PC-9 (cell line): ENCODE measurements at regions not wholly inside any gene's neighbourhood (a gene's known extent, or its start where the extent isn't known, plus 50 kb on each side); places are given as distances from the start of the nearest gene placed in this dataset.

Source experiments
- BruUV-seq: library from RNA; stranded (reverse); fragments of 400-500 nt; replicated peaks from 2 replicates; lab custom pipeline; 2021; lab: Mats Ljungman, UMichigan
- CTCF ChIA-PET: fragments of 300-600 bp; sonication (Branson Sonifier 250); formaldehyde crosslinking; loops from one replicate; lab custom pipeline; 2022; ENCODE audit warnings: antibody characterized with exemption; lab: Charles Lee
- POLR2A ChIA-PET: fragments of 300-600 bp; sonication (Branson Sonifier 250); formaldehyde crosslinking; loops from one replicate; lab custom pipeline; 2022; ENCODE audit warnings: antibody characterized with exemption; ENCODE audit not compliant: unreplicated experiment; lab: Charles Lee
- DNase-seq, 2 experiments: peaks; one replicate each; pipeline versions ENCODE4 v3.0.0 to v3.0.0-alpha.2; 2015 to 2022; ENCODE audit warnings: mixed read lengths in 1 of 2
- H2AFZ ChIP-seq: fragments of 200-600 bp; sonication (generic); 2 replicates; pipeline ENCODE4 v1.8.1; 2017; ENCODE audit warnings: antibody characterized with exemption
- H3F3A ChIP-seq: fragments of 200-600 bp; sonication (generic); 2 replicates; pipeline ENCODE4 v1.8.1; 2017; ENCODE audit warnings: antibody characterized with exemption, mild to moderate bottlenecking, low read depth; ENCODE audit not compliant: insufficient read depth
- H3K27ac ChIP-seq: fragments of 200-600 bp; sonication (generic); 2 replicates; pipeline ENCODE4 v1.6.1; 2016; ENCODE audit warnings: mixed run types
- H3K27me3 ChIP-seq: fragments of 200-600 bp; sonication (generic); 2 replicates; pipeline ENCODE4 v1.6.1; 2016; ENCODE audit warnings: low read depth, mixed run types; ENCODE audit not compliant: insufficient read depth
- H3K36me3 ChIP-seq: fragments of 200-600 bp; sonication (generic); 2 replicates; pipeline ENCODE4 v1.6.1; 2016; ENCODE audit warnings: low read depth, mixed run types
- H3K4me1 ChIP-seq: fragments of 200-600 bp; sonication (generic); replicated peaks from 2 replicates; pipeline ENCODE4 v1.6.1; 2016; ENCODE audit warnings: mixed run types; ENCODE audit not compliant: insufficient read depth
- H3K4me2 ChIP-seq: fragments of 200-600 bp; sonication (generic); 2 replicates; pipeline ENCODE4 v1.6.1; 2017; ENCODE audit warnings: mixed run types
- H3K4me3 ChIP-seq: fragments of 200-600 bp; sonication (generic); 2 replicates; pipeline ENCODE4 v1.6.1; 2016; ENCODE audit warnings: mixed run types
- H3K79me2 ChIP-seq: fragments of 200-600 bp; sonication (generic); 2 replicates; pipeline ENCODE4 v1.6.1; 2017; ENCODE audit warnings: low read depth, mixed run types
- H3K9me2 ChIP-seq: fragments of 200-600 bp; sonication (generic); 2 replicates; pipeline ENCODE4 v1.8.1; 2017; ENCODE audit warnings: mild to moderate bottlenecking; ENCODE audit not compliant: insufficient read depth
- H3K9me3 ChIP-seq: fragments of 200-600 bp; sonication (generic); 2 replicates; pipeline ENCODE4 v1.8.1; 2016; ENCODE audit warnings: low read depth; ENCODE audit not compliant: insufficient read depth
- H4K20me1 ChIP-seq: fragments of 200-600 bp; sonication (generic); 2 replicates; pipeline ENCODE4 v1.8.1; 2017; ENCODE audit not compliant: insufficient read depth
- EZH2 ChIP-seq: fragments of 200-600 bp; sonication (generic); IDR thresholded peaks from 2 replicates; pipeline ENCODE4 v1.8.0; 2017; ENCODE audit warnings: antibody characterized with exemption, low read depth
- intact Hi-C: fragments of 100-400 bp; cut with micrococcal nuclease; formaldehyde crosslinking; loops from one replicate; pipeline ENCODE4 v1.10.0; 2022; ENCODE audit not compliant: unreplicated experiment
- TF ChIP-seq, protein P1 (sequence below): fragments of 200-600 bp; sonication (generic); conservative IDR thresholded peaks from 2 replicates; pipeline ENCODE4 v1.6.1; 2017; ENCODE audit warnings: mixed run types, antibody characterized with exemption, mild to moderate bottlenecking, moderate library complexity

GRCh38 chr2:8416001-8416571, 265.8 kb upstream of the ID2 start:
- H2AFZ ChIP-seq, result no peak overlapping the region
- no peaks in the 10 kb centered on the region for H3K4me1 ChIP-seq
- H3K4me3 ChIP-seq, result no peak overlapping the region
- H3K4me2 ChIP-seq, result no peak overlapping the region
- BruUV-seq, result no TSS peak
- intact Hi-C loops, result no loop called here
- H3K9me2 ChIP-seq, result no peaks in the 10 kb centered on the region
- no peaks in the 10 kb centered on the region for H4K20me1 ChIP-seq
- POLR2A ChIA-PET, result no interaction called here
- DNase-seq, result no peak
- no peaks in the 10 kb centered on the region for H3F3A ChIP-seq
- peaks cover 4% of the 10 kb centered on the region; the same call in 1 of the 2 replicates for H3K9me3 ChIP-seq
- H3K36me3 ChIP-seq, result no peaks in the 10 kb centered on the region
- H3K79me2 ChIP-seq, result no peaks in the 10 kb centered on the region
- H3K27ac ChIP-seq, result no peak overlapping the region
- no peak for TF ChIP-seq EZH2
- TF ChIP-seq, protein P1, sequence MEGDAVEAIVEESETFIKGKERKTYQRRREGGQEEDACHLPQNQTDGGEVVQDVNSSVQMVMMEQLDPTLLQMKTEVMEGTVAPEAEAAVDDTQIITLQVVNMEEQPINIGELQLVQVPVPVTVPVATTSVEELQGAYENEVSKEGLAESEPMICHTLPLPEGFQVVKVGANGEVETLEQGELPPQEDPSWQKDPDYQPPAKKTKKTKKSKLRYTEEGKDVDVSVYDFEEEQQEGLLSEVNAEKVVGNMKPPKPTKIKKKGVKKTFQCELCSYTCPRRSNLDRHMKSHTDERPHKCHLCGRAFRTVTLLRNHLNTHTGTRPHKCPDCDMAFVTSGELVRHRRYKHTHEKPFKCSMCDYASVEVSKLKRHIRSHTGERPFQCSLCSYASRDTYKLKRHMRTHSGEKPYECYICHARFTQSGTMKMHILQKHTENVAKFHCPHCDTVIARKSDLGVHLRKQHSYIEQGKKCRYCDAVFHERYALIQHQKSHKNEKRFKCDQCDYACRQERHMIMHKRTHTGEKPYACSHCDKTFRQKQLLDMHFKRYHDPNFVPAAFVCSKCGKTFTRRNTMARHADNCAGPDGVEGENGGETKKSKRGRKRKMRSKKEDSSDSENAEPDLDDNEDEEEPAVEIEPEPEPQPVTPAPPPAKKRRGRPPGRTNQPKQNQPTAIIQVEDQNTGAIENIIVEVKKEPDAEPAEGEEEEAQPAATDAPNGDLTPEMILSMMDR, result no peak
- CTCF ChIA-PET, result no interaction called here
- H3K27me3 ChIP-seq, result peaks cover 86% of the 10 kb centered on the region

GRCh38 chr2:8416849-8417832, 264.7 kb upstream of the ID2 start:
- POLR2A ChIA-PET, result no interaction called here
- TF ChIP-seq, protein P1, result no peak
- TF ChIP-seq EZH2, result no peak
- BruUV-seq, result no TSS peak
- H3K4me3 ChIP-seq, result no peak overlapping the region
- H3K4me1 ChIP-seq, result no peaks in the 10 kb centered on the region
- H3K79me2 ChIP-seq, result no peaks in the 10 kb centered on the region
- no peak overlapping the region for H3K27ac ChIP-seq
- no peak for DNase-seq
- H2AFZ ChIP-seq, result no peak overlapping the region
- no peaks in the 10 kb centered on the region for H3F3A ChIP-seq
- intact Hi-C loops, result no loop called here
- no peaks in the 10 kb centered on the region for H4K20me1 ChIP-seq
- no peak overlapping the region for H3K4me2 ChIP-seq
- peaks cover 4% of the 10 kb centered on the region; the same call in 1 of the 2 replicates for H3K9me3 ChIP-seq
- CTCF ChIA-PET, result no interaction called here
- no peaks in the 10 kb centered on the region for H3K36me3 ChIP-seq
- no peaks in the 10 kb centered on the region for H3K9me2 ChIP-seq
- H3K27me3 ChIP-seq, result peaks cover 86% of the 10 kb centered on the region

- no peaks in the 10 kb centered on the region for H4K20me1 ChIP-seq
- no peak overlapping the region for H2AFZ ChIP-seq
- no peak for TF ChIP-seq EZH2
- TF ChIP-seq, protein P1, result no peak
- no peaks in the 10 kb centered on the region for H3K9me3 ChIP-seq
- no peaks in the 10 kb centered on the region for H3K79me2 ChIP-seq
- ChIA-PET POLR2A (no interaction called here), CTCF (no interaction called here)
- H3K4me1 ChIP-seq, result no peaks in the 10 kb centered on the region
- H3K27ac ChIP-seq, result no peak overlapping the region
- no peaks in the 10 kb centered on the region for H3K36me3 ChIP-seq
- DNase-seq, result no peak
- BruUV-seq, result no TSS peak
- intact Hi-C loops, result no loop called here
- H3F3A ChIP-seq, result no peaks in the 10 kb centered on the region
- no peaks in the 10 kb centered on the region for H3K9me2 ChIP-seq
- H3K4me3 ChIP-seq, result no peak overlapping the region
- no peak overlapping the region for H3K4me2 ChIP-seq
- peaks cover 86% of the 10 kb centered on the region for H3K27me3 ChIP-seq
These were observed 263.1 kb upstream of the ID2 start for GRCh38 chr2:8418721-8419120.
